ENCODE measurements at regions not wholly inside any gene's neighbourhood (a gene's known extent, or its start where the extent isn't known, plus 50 kb on each side); places are given as distances from the start of the nearest gene placed in this dataset.

- TF ChIP-seq SP1 (IDR thresholded peaks at IDR 0.05) (no peak), L3MBTL2 (conservative IDR thresholded peaks at IDR 0.05) (no peak), FOXM1 (IDR thresholded peaks at IDR 0.05; ENCODE audit: borderline replicate concordance) (no peak), SUZ12 (IDR thresholded peaks at IDR 0.05) (no peak), HDGF (IDR thresholded peaks at IDR 0.05; ENCODE audit: borderline replicate concordance) (no peak), FOXK2 (IDR thresholded peaks at IDR 0.05) (no peak), BHLHE40 (IDR thresholded peaks at IDR 0.05; ENCODE audit: borderline replicate concordance) (no peak), TARDBP (IDR thresholded peaks at IDR 0.05) (no peak), NFRKB (IDR thresholded peaks at IDR 0.05) (no peak), ARNT (IDR thresholded peaks at IDR 0.05) (no peak), ELF4 (IDR thresholded peaks at IDR 0.05) (no peak), CTBP1 (IDR thresholded peaks at IDR 0.05; ENCODE audit: borderline replicate concordance) (no peak), PKNOX1 (IDR thresholded peaks at IDR 0.05) (no peak), ZNF384 (IDR thresholded peaks at IDR 0.05) (no peak)
Observed at GRCh38 chr11:92447586-92447985, 223.0 kb downstream of the FAT3 start.

Measured in HEK293T (cell line).